ENCODE measurements at regions not wholly inside any gene's neighbourhood (a gene's known extent, or its start where the extent isn't known, plus 50 kb on each side); places are given as distances from the start of the nearest gene placed in this dataset.

DNA sequence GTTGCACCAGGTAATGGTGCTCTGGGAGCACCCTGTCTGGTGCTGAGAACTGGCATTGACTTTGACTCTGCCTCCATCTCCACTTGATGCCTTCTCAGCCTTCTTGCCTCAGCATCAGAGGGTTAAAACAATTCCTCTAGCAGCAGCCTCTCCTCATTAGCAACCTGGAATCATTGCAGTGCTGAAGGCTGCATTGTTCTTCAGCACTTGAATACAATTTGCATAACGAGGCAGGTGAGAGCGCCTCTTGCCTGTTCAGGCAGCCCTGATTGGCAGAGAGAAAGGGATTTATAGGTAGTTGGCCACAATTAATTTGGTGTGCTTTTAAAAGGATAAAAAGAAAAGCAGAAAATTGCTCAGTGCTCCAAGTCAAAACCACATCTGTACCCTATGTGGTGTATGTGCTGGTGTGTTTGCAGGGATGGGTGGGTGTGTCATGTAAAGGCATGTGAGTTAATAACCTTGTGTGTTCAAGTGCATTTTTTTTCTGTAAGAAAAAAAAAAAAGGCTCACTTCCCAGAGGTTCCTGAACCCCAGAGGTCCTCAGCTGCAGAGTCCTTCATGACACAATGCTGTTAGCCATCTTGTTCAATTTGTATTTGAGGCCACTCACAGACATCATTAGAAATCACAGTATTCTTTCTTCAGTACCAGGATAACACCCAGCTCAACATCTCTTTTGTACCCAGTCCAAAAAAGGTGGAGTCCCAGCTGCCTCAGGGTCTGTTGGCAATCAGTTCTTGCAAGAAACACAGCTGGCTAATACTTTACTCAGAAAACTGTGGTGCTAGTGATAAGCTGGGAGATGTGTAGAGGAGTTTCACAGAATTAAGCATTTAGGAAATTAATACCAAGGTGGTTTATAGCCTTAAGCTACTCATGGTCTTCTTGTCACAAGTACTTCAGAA, 385.6 kb downstream of the GRIN2B start:
- H3F3A ChIP-seq (ENCODE audit: control insufficient read depth, insufficient read depth): no peaks in the 10 kb centered on the region
- H3K4me2 ChIP-seq (ENCODE audit: low read length): no peak overlapping the region
- no peaks in the 10 kb centered on the region for H3K9me3 ChIP-seq (ENCODE audit: control insufficient read depth, insufficient read depth, low read length)
- H3K4me3 ChIP-seq (ENCODE audit: low read length): no peak overlapping the region
- no peaks in the 10 kb centered on the region for H3K4me1 ChIP-seq (ENCODE audit: control insufficient read depth, low read length)
- no peaks in the 10 kb centered on the region for H3K9me2 ChIP-seq (replicated peaks; ENCODE audit: control insufficient read depth, low read length)
- TF ChIP-seq EZH2phosphoT487 (IDR thresholded peaks at IDR 0.05; ENCODE audit: borderline replicate concordance, low read length): no peak
- TF ChIP-seq, protein P1, sequence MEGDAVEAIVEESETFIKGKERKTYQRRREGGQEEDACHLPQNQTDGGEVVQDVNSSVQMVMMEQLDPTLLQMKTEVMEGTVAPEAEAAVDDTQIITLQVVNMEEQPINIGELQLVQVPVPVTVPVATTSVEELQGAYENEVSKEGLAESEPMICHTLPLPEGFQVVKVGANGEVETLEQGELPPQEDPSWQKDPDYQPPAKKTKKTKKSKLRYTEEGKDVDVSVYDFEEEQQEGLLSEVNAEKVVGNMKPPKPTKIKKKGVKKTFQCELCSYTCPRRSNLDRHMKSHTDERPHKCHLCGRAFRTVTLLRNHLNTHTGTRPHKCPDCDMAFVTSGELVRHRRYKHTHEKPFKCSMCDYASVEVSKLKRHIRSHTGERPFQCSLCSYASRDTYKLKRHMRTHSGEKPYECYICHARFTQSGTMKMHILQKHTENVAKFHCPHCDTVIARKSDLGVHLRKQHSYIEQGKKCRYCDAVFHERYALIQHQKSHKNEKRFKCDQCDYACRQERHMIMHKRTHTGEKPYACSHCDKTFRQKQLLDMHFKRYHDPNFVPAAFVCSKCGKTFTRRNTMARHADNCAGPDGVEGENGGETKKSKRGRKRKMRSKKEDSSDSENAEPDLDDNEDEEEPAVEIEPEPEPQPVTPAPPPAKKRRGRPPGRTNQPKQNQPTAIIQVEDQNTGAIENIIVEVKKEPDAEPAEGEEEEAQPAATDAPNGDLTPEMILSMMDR (IDR thresholded peaks at IDR 0.05; ENCODE audit: low read depth, low read length, poor library complexity, severe bottlenecking): no peak
- no peaks in the 10 kb centered on the region for H3K27me3 ChIP-seq (ENCODE audit: control insufficient read depth, low read length)
- no peak overlapping the region for H3K27ac ChIP-seq (ENCODE audit: low read depth, low read length)
- no peaks in the 10 kb centered on the region for H3K79me2 ChIP-seq (ENCODE audit: control insufficient read depth, low read length)
- no peaks in the 10 kb centered on the region for H3K36me3 ChIP-seq (ENCODE audit: control insufficient read depth, low read length)
- no peaks in the 10 kb centered on the region for H4K20me1 ChIP-seq (ENCODE audit: control insufficient read depth, insufficient read depth, low read depth, low read length)

DNA sequence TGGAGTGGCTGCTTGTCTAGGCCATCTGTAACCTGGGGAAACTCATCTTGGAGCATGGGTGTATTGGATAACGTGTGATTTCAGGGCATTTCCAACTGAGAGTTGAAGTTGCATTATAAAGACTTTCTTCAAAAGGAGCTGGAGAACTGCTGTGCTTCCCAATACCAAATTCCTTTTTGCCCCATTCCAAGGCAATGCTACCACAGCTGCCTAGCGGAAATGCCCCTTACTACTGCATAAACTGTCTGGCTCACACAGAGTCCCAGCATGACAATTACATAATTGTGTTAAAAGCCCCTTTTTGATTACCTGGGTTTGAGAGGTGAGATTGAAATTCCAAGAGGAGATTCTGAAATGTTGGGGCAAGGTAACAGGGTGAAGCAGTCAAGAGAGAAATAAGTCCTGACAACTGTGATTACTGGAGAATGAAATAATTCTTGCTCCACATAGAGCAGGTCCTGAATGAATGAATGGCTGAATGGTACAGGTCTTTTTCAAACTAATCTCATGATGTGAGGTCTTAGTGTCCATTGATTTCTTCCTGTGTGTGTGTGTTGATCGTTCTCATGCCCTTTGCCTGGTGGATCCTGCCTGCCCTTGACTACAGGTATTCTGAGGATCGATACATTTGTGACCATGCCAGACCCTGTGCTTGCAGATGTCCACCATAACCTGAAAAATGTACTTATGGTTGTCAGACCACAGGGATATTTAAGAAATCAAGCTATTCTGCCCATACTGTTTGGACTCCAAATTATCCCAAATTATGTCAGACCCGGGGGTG, 386.5 kb downstream of the GRIN2B start:
- Histone ChIP-seq H3K27me3 (ENCODE audit: control insufficient read depth, low read length) (no peaks in the 10 kb centered on the region), H3K79me2 (ENCODE audit: control insufficient read depth, low read length) (no peaks in the 10 kb centered on the region), H3K27ac (ENCODE audit: low read depth, low read length) (no peak overlapping the region), H3K36me3 (ENCODE audit: control insufficient read depth, low read length) (no peaks in the 10 kb centered on the region), H3K4me2 (ENCODE audit: low read length) (no peak overlapping the region), H3K9me3 (ENCODE audit: control insufficient read depth, insufficient read depth, low read length) (no peaks in the 10 kb centered on the region), H3F3A (ENCODE audit: control insufficient read depth, insufficient read depth) (no peaks in the 10 kb centered on the region), H3K9me2 (replicated peaks; ENCODE audit: control insufficient read depth, low read length) (no peaks in the 10 kb centered on the region), H3K4me3 (ENCODE audit: low read length) (no peak overlapping the region), H3K4me1 (ENCODE audit: control insufficient read depth, low read length) (no peaks in the 10 kb centered on the region), H4K20me1 (ENCODE audit: control insufficient read depth, insufficient read depth, low read depth, low read length) (no peaks in the 10 kb centered on the region)
- TF ChIP-seq EZH2phosphoT487 (IDR thresholded peaks at IDR 0.05; ENCODE audit: borderline replicate concordance, low read length): no peak
- TF ChIP-seq, protein P1 (IDR thresholded peaks at IDR 0.05; ENCODE audit: low read depth, low read length, poor library complexity, severe bottlenecking): no peak

DNA sequence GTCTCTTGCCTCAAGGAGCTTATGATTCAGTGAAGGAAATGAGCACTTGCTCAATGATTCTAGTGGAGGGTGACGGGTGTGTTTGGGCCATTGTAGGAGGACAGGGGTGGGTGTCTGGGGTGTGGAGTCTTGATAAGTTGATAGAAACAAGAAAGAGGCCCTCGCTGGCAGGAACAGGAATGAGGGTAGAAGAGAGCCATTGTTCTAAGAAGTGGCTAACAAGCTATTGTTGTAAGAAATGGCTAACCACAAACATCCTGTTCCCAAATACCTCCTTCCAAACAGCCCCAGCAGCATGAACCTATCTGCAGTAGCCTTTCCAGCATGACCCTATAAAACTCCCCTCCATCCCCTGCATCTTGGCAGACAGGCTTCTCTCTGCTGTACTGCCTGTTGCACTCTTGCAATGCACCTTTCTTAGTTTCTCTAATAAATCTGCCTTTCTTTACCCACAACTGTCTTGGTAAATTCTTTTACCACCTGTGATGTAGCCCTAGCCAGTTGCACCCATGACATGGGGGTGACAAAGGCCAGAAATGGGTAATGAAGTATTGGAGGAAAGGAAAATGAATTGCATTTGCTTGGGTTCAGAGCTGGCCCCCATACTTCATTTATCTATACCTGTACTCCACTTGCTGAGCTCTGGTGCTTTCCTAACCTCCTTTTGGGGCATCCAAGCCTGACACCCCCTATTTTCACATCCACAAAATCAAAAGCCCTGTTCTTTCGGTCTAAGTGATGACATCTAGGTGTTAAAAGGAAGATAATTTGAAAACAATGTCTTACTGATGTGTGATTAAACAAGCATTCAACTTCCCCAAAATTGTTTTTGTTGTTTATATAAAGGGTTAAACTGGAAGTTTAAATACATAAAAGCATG, 389.1 kb downstream of the GRIN2B start:
- no peaks in the 10 kb centered on the region for H3K79me2 ChIP-seq (ENCODE audit: control insufficient read depth, low read length)
- H3K9me3 ChIP-seq (ENCODE audit: control insufficient read depth, insufficient read depth, low read length): no peaks in the 10 kb centered on the region
- no peaks in the 10 kb centered on the region for H4K20me1 ChIP-seq (ENCODE audit: control insufficient read depth, insufficient read depth, low read depth, low read length)
- H3K36me3 ChIP-seq (ENCODE audit: control insufficient read depth, low read length): no peaks in the 10 kb centered on the region
- H3K4me1 ChIP-seq (ENCODE audit: control insufficient read depth, low read length): no peaks in the 10 kb centered on the region
- H3K27ac ChIP-seq (ENCODE audit: low read depth, low read length): no peak overlapping the region
- H3K9me2 ChIP-seq (replicated peaks; ENCODE audit: control insufficient read depth, low read length): no peaks in the 10 kb centered on the region
- H3K4me2 ChIP-seq (ENCODE audit: low read length): no peak overlapping the region
- TF ChIP-seq, protein P1 (IDR thresholded peaks at IDR 0.05; ENCODE audit: low read depth, low read length, poor library complexity, severe bottlenecking): no peak
- no peak for TF ChIP-seq EZH2phosphoT487 (IDR thresholded peaks at IDR 0.05; ENCODE audit: borderline replicate concordance, low read length)
- H3K4me3 ChIP-seq (ENCODE audit: low read length): no peak overlapping the region
- H3K27me3 ChIP-seq (ENCODE audit: control insufficient read depth, low read length): no peaks in the 10 kb centered on the region
- no peaks in the 10 kb centered on the region for H3F3A ChIP-seq (ENCODE audit: control insufficient read depth, insufficient read depth)
